Stomach (tissue), 8 donors: ENCODE measurements at regions not wholly inside any gene's neighbourhood (a gene's known extent, or its start where the extent isn't known, plus 50 kb on each side); places are given as distances from the start of the nearest gene placed in this dataset.

Source experiments
- DNase-seq, 2 donors: peaks; one replicate each; pipeline versions ENCODE4 v3.0.0 to v3.0.0-alpha.2; 2013 to 2019
- H3K27ac ChIP-seq, 5 donors: fragments of 200-600 bp in 4 of 5; sonication (generic) in 4 of 5; one replicate each; pipeline ENCODE4 v1.5.1; 2013 to 2019; ENCODE audit warnings: mild to moderate bottlenecking in 1 of 5, moderate library complexity in 1 of 5
- H3K27me3 ChIP-seq, 3 donors: fragments of 200-600 bp; sonication (generic); one replicate each; pipeline ENCODE4 v1.5.1; 2017 to 2019; ENCODE audit warnings: mixed run types in 1 of 3
- H3K36me3 ChIP-seq, 4 donors: fragments of 200-600 bp; sonication (generic); 1 replicate in 3 of 4; 2 replicates in 1 of 4; pipeline ENCODE4 v1.5.1; 2016 to 2019
- H3K4me1 ChIP-seq, 4 donors: fragments of 200-600 bp; sonication (generic); one replicate each; pipeline ENCODE4 v1.5.1; 2016 to 2019
- H3K4me3 ChIP-seq, 4 donors: fragments of 200-600 bp; sonication (generic) in 3 of 4; one replicate each; pipeline ENCODE4 v1.5.1; 2016 to 2019; ENCODE audit warnings: mild to moderate bottlenecking in 1 of 4
- H3K9me3 ChIP-seq, 4 donors: fragments of 200-600 bp; sonication (generic); one replicate each; pipeline ENCODE4 v1.5.1; 2016 to 2019
- EP300 ChIP-seq: sonication (generic); formaldehyde crosslinking; IDR thresholded peaks from one replicate; pipeline ENCODE4 v1.6.1; 2017; ENCODE audit warnings: antibody characterized with exemption
- POLR2A ChIP-seq, 4 donors: fragments of 450-650 bp; IDR thresholded peaks; one replicate each; pipeline ENCODE4 v1.6.1; 2016; ENCODE audit warnings: antibody characterized with exemption in 4 of 4, control low read depth in 2 of 4, mild to moderate bottlenecking in 1 of 4, moderate library complexity in 1 of 4
- POLR2AphosphoS5 ChIP-seq, 3 donors: sonication (generic); formaldehyde crosslinking; IDR thresholded peaks; one replicate each; pipeline ENCODE4 v1.6.1; 2016; ENCODE audit warnings: antibody characterized with exemption in 3 of 3
- WGBS, 5 donors: extraction: QIAGEN DNeasy Blood & Tissue Kit in 3 of 5; methylation state at CpG; one replicate each; pipeline versions ENCODE4 v1.1.5 to v1.1.7; 2013 to 2018; 5-methylcytosine and 5-hydroxymethylcytosine counted together
- intact Hi-C: fragments of 100-400 bp; cut with DNase I; formaldehyde crosslinking; loops from one replicate; pipeline ENCODE4 v1.15.1; 2023; ENCODE audit warnings: low total_unique reads
- TF ChIP-seq, protein P1 (sequence below), 7 experiments: fragments of 450-650 bp in 4 of 7; fragments of 200-600 bp in 3 of 7; sonication (generic) in 3 of 7; IDR thresholded peaks; one replicate each; pipeline ENCODE4 v1.5.1; 2016 to 2019; ENCODE audit warnings: antibody characterized with exemption in 7 of 7, control low read depth in 2 of 7, mild to moderate bottlenecking in 1 of 7
- donor health status: healthy with polysubstance abuse.
- donor health status: Bipolar disorder and iron deficiency.
- donor health status: healthy.

DNA sequence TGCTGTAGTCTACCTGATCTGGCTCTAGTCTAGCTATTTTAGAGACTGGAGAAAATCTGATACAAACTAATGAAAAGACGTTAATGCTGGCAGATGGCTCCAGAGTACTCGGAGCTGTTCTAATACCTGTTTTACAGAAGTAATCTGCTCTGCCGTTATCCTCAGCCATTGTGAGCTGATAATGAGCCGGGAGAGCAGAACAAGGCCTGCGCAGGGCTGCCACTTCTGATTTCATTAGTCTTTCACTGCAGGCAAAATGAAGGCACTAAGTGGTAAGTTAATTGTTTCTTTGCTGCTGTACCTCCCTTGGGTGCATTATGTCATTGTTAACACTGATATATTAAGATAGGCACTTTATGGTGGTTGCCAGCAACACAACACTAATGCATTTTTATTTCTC lies 456.4 kb upstream of the PFKP start:
- 23 to 50% (median 44%) methylated on average over 5 of the region's 5 CpGs for WGBS, 5 donors
- no peak overlapping the region for H3K27ac ChIP-seq
- TF ChIP-seq POLR2AphosphoS5 (IDR thresholded peaks at IDR 0.05) (no peak), EP300 (no peak), POLR2A (IDR thresholded peaks at IDR 0.05) (no peak)
- TF ChIP-seq, protein P1, sequence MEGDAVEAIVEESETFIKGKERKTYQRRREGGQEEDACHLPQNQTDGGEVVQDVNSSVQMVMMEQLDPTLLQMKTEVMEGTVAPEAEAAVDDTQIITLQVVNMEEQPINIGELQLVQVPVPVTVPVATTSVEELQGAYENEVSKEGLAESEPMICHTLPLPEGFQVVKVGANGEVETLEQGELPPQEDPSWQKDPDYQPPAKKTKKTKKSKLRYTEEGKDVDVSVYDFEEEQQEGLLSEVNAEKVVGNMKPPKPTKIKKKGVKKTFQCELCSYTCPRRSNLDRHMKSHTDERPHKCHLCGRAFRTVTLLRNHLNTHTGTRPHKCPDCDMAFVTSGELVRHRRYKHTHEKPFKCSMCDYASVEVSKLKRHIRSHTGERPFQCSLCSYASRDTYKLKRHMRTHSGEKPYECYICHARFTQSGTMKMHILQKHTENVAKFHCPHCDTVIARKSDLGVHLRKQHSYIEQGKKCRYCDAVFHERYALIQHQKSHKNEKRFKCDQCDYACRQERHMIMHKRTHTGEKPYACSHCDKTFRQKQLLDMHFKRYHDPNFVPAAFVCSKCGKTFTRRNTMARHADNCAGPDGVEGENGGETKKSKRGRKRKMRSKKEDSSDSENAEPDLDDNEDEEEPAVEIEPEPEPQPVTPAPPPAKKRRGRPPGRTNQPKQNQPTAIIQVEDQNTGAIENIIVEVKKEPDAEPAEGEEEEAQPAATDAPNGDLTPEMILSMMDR (IDR thresholded peaks at IDR 0.05) = no peak

DNA sequence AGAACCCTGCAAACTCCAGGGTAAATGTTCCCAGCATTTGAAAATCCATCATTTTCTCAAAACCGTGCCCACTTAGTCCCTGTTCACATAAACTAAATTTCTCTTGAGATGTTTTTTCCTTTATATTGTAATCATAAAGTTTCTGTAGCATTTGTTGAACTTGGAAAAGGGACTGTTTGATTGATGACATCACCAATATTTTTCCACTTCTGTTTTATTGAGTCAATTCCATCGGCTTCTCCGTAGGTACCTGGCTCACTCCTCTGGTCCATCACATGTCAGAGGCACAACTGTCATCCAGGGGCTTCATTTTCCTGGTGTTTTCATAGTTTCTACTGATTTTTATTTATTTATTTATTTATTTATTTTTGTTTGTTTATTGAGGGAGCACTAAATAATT lies 462.5 kb upstream of the PFKP start:
- H3K4me1 ChIP-seq = no peaks in the 10 kb centered on the region
- H3K27me3 ChIP-seq = no peaks in the 10 kb centered on the region
- H3K27ac ChIP-seq = no peak overlapping the region
- no peak overlapping the region for H3K4me3 ChIP-seq
- TF ChIP-seq POLR2A (IDR thresholded peaks at IDR 0.05) (no peak), EP300 (no peak), POLR2AphosphoS5 (IDR thresholded peaks at IDR 0.05) (no peak)
- TF ChIP-seq, protein P1 (IDR thresholded peaks at IDR 0.05) = no peak
- WGBS, 5 donors = 84 to 96% (median 89%) methylated on average over 3 of the region's 3 CpGs
- no peak for DNase-seq
- intact Hi-C loops = no loop called here
- H3K36me3 ChIP-seq = no peaks in the 10 kb centered on the region
- H3K9me3 ChIP-seq = no peaks in the 10 kb centered on the region

More for the DNA sequence above, 456.4 kb upstream of the PFKP start:
- intact Hi-C loops = no loop called here
- H3K4me3 ChIP-seq = no peak overlapping the region
- H3K9me3 ChIP-seq = peaks cover 0 to 4% (median 0%) of the 10 kb centered on the region in 4 donors
- no peaks in the 10 kb centered on the region for H3K36me3 ChIP-seq
- DNase-seq = peak in 1 of 2 donors; percentile 36
- H3K27me3 ChIP-seq = no peaks in the 10 kb centered on the region
- no peaks in the 10 kb centered on the region for H3K4me1 ChIP-seq

DNA sequence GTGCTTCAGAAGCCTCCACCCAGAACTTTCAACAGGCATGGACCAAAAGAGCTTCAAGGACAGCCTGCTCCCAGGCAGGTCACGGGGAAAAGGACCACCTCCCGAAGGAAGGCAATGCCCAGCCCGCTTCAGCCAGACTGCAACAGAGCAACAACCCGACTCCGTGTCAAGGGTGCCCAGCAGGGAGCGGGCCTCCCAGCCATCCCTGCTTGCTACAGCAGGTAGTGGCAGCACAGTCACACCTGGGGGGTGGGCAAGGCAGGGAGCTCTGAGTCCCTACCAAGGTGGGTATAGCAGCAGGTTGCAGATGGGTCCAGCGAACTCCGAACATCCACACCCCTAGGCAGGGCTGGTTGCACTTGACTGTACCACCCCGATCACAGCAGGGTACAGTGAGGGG lies 467.8 kb upstream of the PFKP start:
- 85 to 94% (median 89%) methylated on average over 8 to 9 of the region's 9 CpGs for WGBS, 5 donors
- intact Hi-C loops = no loop called here
- Histone ChIP-seq H3K27ac (no peak overlapping the region), H3K9me3 (no peaks in the 10 kb centered on the region), H3K36me3 (no peaks in the 10 kb centered on the region), H3K27me3 (no peaks in the 10 kb centered on the region), H3K4me3 (no peak overlapping the region), H3K4me1 (no peaks in the 10 kb centered on the region)
- no peak for TF ChIP-seq EP300
- TF ChIP-seq, protein P1 (IDR thresholded peaks at IDR 0.05) = no peak
- no peak for TF ChIP-seq POLR2A (IDR thresholded peaks at IDR 0.05)
- no peak for TF ChIP-seq POLR2AphosphoS5 (IDR thresholded peaks at IDR 0.05)
- DNase-seq = no peak

DNA sequence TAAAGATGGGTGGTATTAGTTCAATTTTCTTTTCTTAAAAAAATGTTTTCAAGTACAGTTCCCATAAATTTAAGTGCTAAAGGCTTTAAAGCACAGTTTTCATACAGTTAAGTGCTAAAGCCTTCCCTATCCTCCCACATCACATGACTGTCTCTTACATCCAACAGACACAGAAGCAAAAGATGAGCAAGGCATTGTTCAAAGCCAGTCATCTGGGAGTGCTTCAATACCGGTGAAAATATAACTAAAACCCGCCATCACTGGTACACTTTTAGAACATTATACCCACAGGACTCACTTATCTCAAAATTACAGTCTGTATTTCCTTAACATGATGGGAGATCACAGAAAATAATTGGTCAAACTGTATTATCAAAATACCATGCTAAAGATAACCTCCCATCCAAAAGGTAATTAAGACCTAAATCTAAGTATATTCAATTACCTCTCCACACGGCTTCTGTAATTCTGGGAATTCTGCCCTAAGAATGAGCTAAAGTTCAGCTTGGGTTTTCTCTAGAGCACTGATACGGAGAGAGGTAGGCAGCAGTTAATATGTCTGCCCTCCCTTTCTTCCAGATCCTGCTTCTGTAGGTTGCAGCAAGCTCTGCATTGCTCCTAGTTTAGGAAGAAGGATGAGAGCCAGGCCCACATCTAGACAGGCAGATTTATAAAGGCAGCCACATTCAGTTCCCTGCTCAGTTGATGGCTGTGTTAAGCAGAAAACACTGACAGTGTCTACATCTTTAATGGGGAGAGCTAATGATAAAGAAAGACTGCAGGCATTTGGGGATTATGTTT lies 474.8 kb upstream of the PFKP start:
- intact Hi-C loops = no loop called here
- Histone ChIP-seq H3K36me3 (no peaks in the 10 kb centered on the region), H3K4me1 (no peaks in the 10 kb centered on the region), H3K9me3 (no peaks in the 10 kb centered on the region), H3K4me3 (no peak overlapping the region), H3K27ac (no peak overlapping the region), H3K27me3 (peaks cover 0 to 3% (median 0%) of the 10 kb centered on the region in 3 donors)
- no peak for DNase-seq
- 52 to 81% (median 59%) methylated on average over 4 of the region's 4 CpGs for WGBS, 5 donors
- TF ChIP-seq EP300 (no peak), POLR2A (IDR thresholded peaks at IDR 0.05) (no peak), POLR2AphosphoS5 (IDR thresholded peaks at IDR 0.05) (no peak)
- TF ChIP-seq, protein P1 (IDR thresholded peaks at IDR 0.05) = no peak
